Neural cell (in vitro differentiated cells): ENCODE measurements at regions not wholly inside any gene's neighbourhood (a gene's known extent, or its start where the extent isn't known, plus 50 kb on each side); places are given as distances from the start of the nearest gene placed in this dataset.
A peak's percentile ranks its signal among the peaks of the same experiment; 100 is the strongest.

ENCODE experiments used
- H2AFZ ChIP-seq: fragments of 200-600, 300-800 bp; sonication (generic), shearing (Covaris generic); 2 replicates; pipeline ENCODE4 v1.6.0; 2014; ENCODE audit warnings: low read depth, mild to moderate bottlenecking, antibody characterized with exemption, low read length, moderate library complexity
- H3F3A ChIP-seq: fragments of 200-600 bp; shearing (Covaris generic); 2 replicates; pipeline ENCODE4 v1.6.1; 2016; ENCODE audit warnings: mild to moderate bottlenecking, moderate library complexity, mixed read lengths, antibody characterized with exemption, low read length; ENCODE audit not compliant: insufficient read depth, poor library complexity, severe bottlenecking
- H3K27ac ChIP-seq: fragments of 200-600, 300-800 bp; sonication (generic), shearing (Covaris generic); 2 replicates; pipeline ENCODE4 v1.5.1; 2014; ENCODE audit warnings: mild to moderate bottlenecking, low read length, moderate library complexity
- H3K27me3 ChIP-seq: fragments of 300-800, 200-600 bp; sonication (generic), shearing (Covaris generic); 2 replicates; pipeline ENCODE4 v1.6.0; 2014; ENCODE audit warnings: mild to moderate bottlenecking, low read depth, low read length, moderate library complexity; ENCODE audit not compliant: insufficient read depth
- H3K36me3 ChIP-seq: fragments of 300-800, 200-600 bp; sonication (generic), shearing (Covaris generic); 2 replicates; pipeline ENCODE4 v1.5.1; 2014; ENCODE audit warnings: mild to moderate bottlenecking, antibody characterized with exemption, low read length, moderate library complexity; ENCODE audit not compliant: insufficient read depth
- H3K4me2 ChIP-seq: fragments of 300-800, 200-600 bp; sonication (generic), shearing (Covaris generic); 2 replicates; pipeline ENCODE4 v1.6.0; 2014; ENCODE audit warnings: mild to moderate bottlenecking, low read length
- H3K4me3 ChIP-seq: fragments of 300-800, 200-600 bp; sonication (generic), shearing (Covaris generic); 2 replicates; pipeline ENCODE4 v1.5.1; 2014; ENCODE audit warnings: mild to moderate bottlenecking, low read length, moderate library complexity
- H3K79me2 ChIP-seq: fragments of 200-600 bp; shearing (Covaris generic); replicated peaks from 2 replicates; pipeline ENCODE4 v1.6.0; 2014; ENCODE audit warnings: mild to moderate bottlenecking, low read length, moderate library complexity; ENCODE audit not compliant: insufficient read depth
- H3K9ac ChIP-seq: fragments of 300-800, 200-600 bp; sonication (generic), shearing (Covaris generic); 2 replicates; pipeline ENCODE4 v1.6.1; 2016; ENCODE audit warnings: mild to moderate bottlenecking, low read length, mixed read lengths
- H3K9me2 ChIP-seq: fragments of 200-600 bp; shearing (Covaris generic); 2 replicates; pipeline ENCODE4 v1.6.1; 2016; ENCODE audit warnings: mild to moderate bottlenecking, low read length, mixed read lengths; ENCODE audit not compliant: insufficient read depth
- H3K9me3 ChIP-seq: fragments of 200-600, 300-800 bp; sonication (generic), shearing (Covaris generic); 2 replicates; pipeline ENCODE4 v1.6.1; 2016; ENCODE audit warnings: mild to moderate bottlenecking, mixed run types, low read length, moderate library complexity, mixed read lengths
- H4K20me1 ChIP-seq: fragments of 200-600 bp; shearing (Covaris generic); 2 replicates; pipeline ENCODE4 v1.6.1; 2016; ENCODE audit warnings: mild to moderate bottlenecking, mixed run types; ENCODE audit not compliant: insufficient read depth
- CTCF ChIP-seq: fragments of 450-650 bp; IDR thresholded peaks from 2 replicates; pipeline ENCODE4 v1.5.1; 2014; ENCODE audit warnings: antibody characterized with exemption, mild to moderate bottlenecking, moderate library complexity; ENCODE audit not compliant: poor library complexity, severe bottlenecking
- EZH2 ChIP-seq: fragments of 200-600, 300-800 bp; shearing (Covaris generic), sonication (generic); IDR thresholded peaks from 2 replicates; pipeline ENCODE4 v1.6.1; 2014; ENCODE audit warnings: antibody characterized with exemption, low read length, borderline replicate concordance, mild to moderate bottlenecking; ENCODE audit not compliant: insufficient read depth, poor library complexity, severe bottlenecking
- POLR2AphosphoS5 ChIP-seq: IDR thresholded peaks from 2 replicates; pipeline ENCODE4 v1.6.1; 2012
- RAD21 ChIP-seq: fragments of 450-650 bp; conservative IDR thresholded peaks from 2 replicates; pipeline ENCODE4 v1.6.1; 2014; ENCODE audit warnings: antibody characterized with exemption, mild to moderate bottlenecking, moderate library complexity
- SMC3 ChIP-seq: fragments of 450-650 bp; conservative IDR thresholded peaks from 2 replicates; pipeline ENCODE4 v1.6.1; 2014; ENCODE audit warnings: antibody characterized with exemption, mild to moderate bottlenecking, moderate library complexity; ENCODE audit not compliant: poor library complexity
- TAF1 ChIP-seq: IDR thresholded peaks from 2 replicates; pipeline ENCODE4 v1.6.1; 2012; ENCODE audit warnings: low read depth
- TF ChIP-seq, protein P1 (sequence below): IDR thresholded peaks from 2 replicates; pipeline ENCODE4 v1.6.1; 2012; ENCODE audit warnings: borderline replicate concordance

DNA sequence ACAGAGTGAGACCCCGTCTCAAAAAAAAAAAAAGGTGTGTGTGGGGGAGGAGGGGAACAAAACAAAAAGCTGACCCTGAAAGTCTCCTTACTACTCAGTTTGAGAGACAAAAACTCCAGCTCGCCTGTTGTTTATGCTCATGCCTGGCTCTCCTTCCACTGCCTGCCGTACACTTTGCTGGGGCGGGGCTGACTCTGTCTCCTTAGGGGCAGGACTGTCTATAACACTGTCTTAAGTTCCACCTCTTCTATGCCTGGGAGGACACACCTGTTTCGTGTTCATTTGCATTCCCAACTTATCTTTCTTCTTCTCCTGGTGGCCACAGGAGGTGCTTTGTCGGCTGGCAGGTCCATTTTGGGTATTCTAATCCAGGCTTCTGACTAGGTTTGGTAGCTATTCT is 81.4 kb downstream of the MTNR1A start:
- Histone ChIP-seq H3K4me2 (no peak overlapping the region), H3K79me2 (no peaks in the 10 kb centered on the region), H3K27me3 (no peaks in the 10 kb centered on the region), H3K36me3 (no peaks in the 10 kb centered on the region), H3K4me3 (no peak overlapping the region), H4K20me1 (no peaks in the 10 kb centered on the region), H3K9me3 (no peaks in the 10 kb centered on the region), H3F3A (no peaks in the 10 kb centered on the region), H3K27ac (no peak overlapping the region), H3K9ac (no peak overlapping the region), H2AFZ (no peak overlapping the region), H3K9me2 (no peaks in the 10 kb centered on the region)
- TF ChIP-seq EZH2: no peak
- no peak for TF ChIP-seq CTCF
- no peak for TF ChIP-seq TAF1
- no peak for TF ChIP-seq RAD21

DNA sequence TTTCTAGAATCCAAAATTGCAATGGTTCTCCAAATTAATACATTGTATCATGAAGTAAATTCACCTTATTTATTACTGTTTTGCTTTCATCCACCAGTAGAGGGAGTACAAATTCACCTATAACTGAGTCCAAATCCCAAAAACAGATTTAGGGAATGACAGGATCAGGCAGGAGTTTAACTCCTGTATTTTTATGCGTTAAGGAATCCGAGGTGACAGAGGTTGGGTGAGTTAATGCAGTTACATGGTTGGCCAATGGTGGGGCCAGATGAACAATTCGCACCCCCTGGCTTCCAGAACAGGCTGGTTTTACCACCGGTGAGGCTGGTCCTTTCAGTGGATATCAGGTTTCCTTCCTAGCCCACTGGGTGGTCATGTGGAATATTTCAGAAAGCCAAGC is 82.4 kb downstream of the MTNR1A start:
- Histone ChIP-seq H3K79me2 (no peaks in the 10 kb centered on the region), H3F3A (no peaks in the 10 kb centered on the region), H3K9ac (no peak overlapping the region), H3K27me3 (no peaks in the 10 kb centered on the region), H3K27ac (no peak overlapping the region), H3K4me3 (no peak overlapping the region), H2AFZ (no peak overlapping the region), H3K36me3 (no peaks in the 10 kb centered on the region), H3K9me3 (no peaks in the 10 kb centered on the region), H3K4me2 (no peak overlapping the region), H3K9me2 (no peaks in the 10 kb centered on the region), H4K20me1 (no peaks in the 10 kb centered on the region)
- TF ChIP-seq SMC3 (peak; percentile 73), TAF1 (no peak), POLR2AphosphoS5 (no peak), CTCF (peak; percentile 72), EZH2 (no peak), RAD21 (peak; percentile 68)
- TF ChIP-seq, protein P1, sequence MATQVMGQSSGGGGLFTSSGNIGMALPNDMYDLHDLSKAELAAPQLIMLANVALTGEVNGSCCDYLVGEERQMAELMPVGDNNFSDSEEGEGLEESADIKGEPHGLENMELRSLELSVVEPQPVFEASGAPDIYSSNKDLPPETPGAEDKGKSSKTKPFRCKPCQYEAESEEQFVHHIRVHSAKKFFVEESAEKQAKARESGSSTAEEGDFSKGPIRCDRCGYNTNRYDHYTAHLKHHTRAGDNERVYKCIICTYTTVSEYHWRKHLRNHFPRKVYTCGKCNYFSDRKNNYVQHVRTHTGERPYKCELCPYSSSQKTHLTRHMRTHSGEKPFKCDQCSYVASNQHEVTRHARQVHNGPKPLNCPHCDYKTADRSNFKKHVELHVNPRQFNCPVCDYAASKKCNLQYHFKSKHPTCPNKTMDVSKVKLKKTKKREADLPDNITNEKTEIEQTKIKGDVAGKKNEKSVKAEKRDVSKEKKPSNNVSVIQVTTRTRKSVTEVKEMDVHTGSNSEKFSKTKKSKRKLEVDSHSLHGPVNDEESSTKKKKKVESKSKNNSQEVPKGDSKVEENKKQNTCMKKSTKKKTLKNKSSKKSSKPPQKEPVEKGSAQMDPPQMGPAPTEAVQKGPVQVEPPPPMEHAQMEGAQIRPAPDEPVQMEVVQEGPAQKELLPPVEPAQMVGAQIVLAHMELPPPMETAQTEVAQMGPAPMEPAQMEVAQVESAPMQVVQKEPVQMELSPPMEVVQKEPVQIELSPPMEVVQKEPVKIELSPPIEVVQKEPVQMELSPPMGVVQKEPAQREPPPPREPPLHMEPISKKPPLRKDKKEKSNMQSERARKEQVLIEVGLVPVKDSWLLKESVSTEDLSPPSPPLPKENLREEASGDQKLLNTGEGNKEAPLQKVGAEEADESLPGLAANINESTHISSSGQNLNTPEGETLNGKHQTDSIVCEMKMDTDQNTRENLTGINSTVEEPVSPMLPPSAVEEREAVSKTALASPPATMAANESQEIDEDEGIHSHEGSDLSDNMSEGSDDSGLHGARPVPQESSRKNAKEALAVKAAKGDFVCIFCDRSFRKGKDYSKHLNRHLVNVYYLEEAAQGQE: no peak
